HEK293 (cell line): ENCODE measurements at regions not wholly inside any gene's neighbourhood (a gene's known extent, or its start where the extent isn't known, plus 50 kb on each side); places are given as distances from the start of the nearest gene placed in this dataset.

Experiments used
- CTCF ChIA-PET: fragments of 350-600 bp; formaldehyde crosslinking; extraction: SDS; loops from one replicate; lab custom pipeline; 2021; ENCODE audit warnings: antibody characterized with exemption; lab: Yijun Ruan, JAX
- POLR2A ChIA-PET: fragments of 300-600 bp; formaldehyde crosslinking; extraction: SDS; loops from one replicate; lab custom pipeline; 2020; ENCODE audit warnings: antibody characterized with exemption, inconsistent platforms; lab: Yijun Ruan, JAX
- H3K27ac ChIP-seq: fragments of 200-500 bp; sonication (Bioruptor generic); 2 replicates; pipeline ENCODE4 v1.5.1; 2014; ENCODE audit warnings: low read depth, low read length, control low read depth, inconsistent platforms; ENCODE audit errors: extremely low read depth
- H3K36me3 ChIP-seq, 2 experiments: fragments of 200-500 bp in 1 of 2; sonication (Bioruptor generic) in 1 of 2; 1 replicate in 1 of 2; 2 replicates in 1 of 2; pipeline ENCODE4 v1.5.1; 2014 to 2017; ENCODE audit warnings: inconsistent platforms in 2 of 2, low read length in 2 of 2; ENCODE audit not compliant: control insufficient read depth in 2 of 2, insufficient read depth in 1 of 2
- H3K4me1 ChIP-seq: fragments of 200-500 bp; sonication (Bioruptor generic); 2 replicates; pipeline ENCODE4 v1.5.1; 2014; ENCODE audit warnings: mild to moderate bottlenecking, low read length, inconsistent platforms; ENCODE audit not compliant: control insufficient read depth, insufficient read depth
- H3K4me3 ChIP-seq: 2 replicates; pipeline ENCODE4 v1.5.1; 2011; ENCODE audit warnings: low read depth, mild to moderate bottlenecking, control low read depth, low read length, moderate library complexity
- H3K9me3 ChIP-seq: fragments of 200-500 bp; sonication (Bioruptor generic); 2 replicates; pipeline ENCODE4 v1.5.1; 2014; ENCODE audit warnings: low read depth, low read length, inconsistent platforms; ENCODE audit not compliant: control insufficient read depth, insufficient read depth
- BCL11B ChIP-seq: fragments of 450-650 bp; formaldehyde crosslinking; IDR thresholded peaks from 2 replicates; pipeline ENCODE4 v1.5.1; 2016; ENCODE audit warnings: low read depth, missing biosample characterization, missing genetic modification characterization
- HOXA7 ChIP-seq: sonication (generic); formaldehyde crosslinking; IDR thresholded peaks from 2 replicates; pipeline ENCODE4 v1.8.1; 2022; ENCODE audit warnings: missing genetic modification reagents, borderline replicate concordance
- MEIS1 ChIP-seq: sonication (generic); formaldehyde crosslinking; IDR thresholded peaks from 2 replicates; pipeline ENCODE4 v1.8.1; 2022; ENCODE audit warnings: missing genetic modification reagents, mild to moderate bottlenecking, borderline replicate concordance
- MZF1 ChIP-seq: fragments of 450-650 bp; formaldehyde crosslinking; IDR thresholded peaks from 2 replicates; pipeline ENCODE4 v1.5.1; 2017; ENCODE audit warnings: missing biosample characterization, missing genetic modification characterization, borderline replicate concordance
- SP3 ChIP-seq: fragments of 450-650 bp; formaldehyde crosslinking; IDR thresholded peaks from 2 replicates; pipeline ENCODE4 v1.5.1; 2016; ENCODE audit warnings: missing biosample characterization, missing genetic modification characterization
- ZNF132 ChIP-seq: fragments of 450-650 bp; formaldehyde crosslinking; IDR thresholded peaks from 2 replicates; pipeline ENCODE4 v1.5.1; 2017; ENCODE audit warnings: missing biosample characterization, missing genetic modification characterization, borderline replicate concordance
- ZNF138 ChIP-seq: fragments of 450-650 bp; formaldehyde crosslinking; IDR thresholded peaks from 2 replicates; pipeline ENCODE4 v1.5.1; 2016; ENCODE audit warnings: missing biosample characterization, missing genetic modification characterization, borderline replicate concordance
- ZNF155 ChIP-seq: fragments of 450-650 bp; formaldehyde crosslinking; IDR thresholded peaks from 2 replicates; pipeline ENCODE4 v1.5.1; 2016; ENCODE audit warnings: missing biosample characterization, missing genetic modification characterization
- ZNF157 ChIP-seq: fragments of 450-650 bp; formaldehyde crosslinking; IDR thresholded peaks from 2 replicates; pipeline ENCODE4 v1.5.1; 2016; ENCODE audit warnings: missing biosample characterization, missing genetic modification characterization
- ZNF341 ChIP-seq: fragments of 450-650 bp; formaldehyde crosslinking; IDR thresholded peaks from 2 replicates; pipeline ENCODE4; 2016; ENCODE audit warnings: low read depth, missing biosample characterization, missing genetic modification characterization
- ZNF350 ChIP-seq: fragments of 450-650 bp; formaldehyde crosslinking; IDR thresholded peaks from 2 replicates; pipeline ENCODE4 v1.5.0; 2017; ENCODE audit warnings: missing biosample characterization, mild to moderate bottlenecking, missing genetic modification characterization
- ZNF548 ChIP-seq: fragments of 450-650 bp; formaldehyde crosslinking; IDR thresholded peaks from 2 replicates; pipeline ENCODE4 v1.5.1; 2016; ENCODE audit warnings: missing biosample characterization, missing genetic modification characterization
- ZNF558 ChIP-seq: fragments of 450-650 bp; formaldehyde crosslinking; IDR thresholded peaks from 2 replicates; pipeline ENCODE4 v1.5.1; 2016; ENCODE audit warnings: missing biosample characterization, missing genetic modification characterization
- ZNF561 ChIP-seq: fragments of 450-650 bp; IDR thresholded peaks from 2 replicates; pipeline ENCODE4 v1.5.1; 2018; ENCODE audit warnings: missing biosample characterization, missing genetic modification characterization, borderline replicate concordance
- ZNF624 ChIP-seq: fragments of 450-650 bp; formaldehyde crosslinking; IDR thresholded peaks from 2 replicates; pipeline ENCODE4 v1.5.1; 2017; ENCODE audit warnings: missing biosample characterization, missing genetic modification characterization
- ZNF658 ChIP-seq: fragments of 450-650 bp; formaldehyde crosslinking; IDR thresholded peaks from 2 replicates; pipeline ENCODE4; 2016; ENCODE audit warnings: missing biosample characterization, missing genetic modification characterization
- ZNF837 ChIP-seq: fragments of 450-650 bp; formaldehyde crosslinking; IDR thresholded peaks from 2 replicates; pipeline ENCODE4 v1.5.1; 2016; ENCODE audit warnings: missing biosample characterization, missing genetic modification characterization
- TF ChIP-seq, protein P1 (sequence below): fragments of 450-650 bp; formaldehyde crosslinking; conservative IDR thresholded peaks from 2 replicates; pipeline ENCODE4 v1.5.1; 2016; ENCODE audit warnings: low read depth, missing biosample characterization, missing genetic modification characterization
- TF ChIP-seq, protein P2 (sequence below): fragments of 450-650 bp; formaldehyde crosslinking; IDR thresholded peaks from 2 replicates; pipeline ENCODE4 v1.5.1; 2017; ENCODE audit warnings: missing biosample characterization, missing genetic modification characterization
- TF ChIP-seq, protein P3 (sequence below): fragments of 450-650 bp; IDR thresholded peaks from 2 replicates; pipeline ENCODE4 v1.5.1; 2018; ENCODE audit warnings: missing biosample characterization, mild to moderate bottlenecking, missing genetic modification characterization

DNA sequence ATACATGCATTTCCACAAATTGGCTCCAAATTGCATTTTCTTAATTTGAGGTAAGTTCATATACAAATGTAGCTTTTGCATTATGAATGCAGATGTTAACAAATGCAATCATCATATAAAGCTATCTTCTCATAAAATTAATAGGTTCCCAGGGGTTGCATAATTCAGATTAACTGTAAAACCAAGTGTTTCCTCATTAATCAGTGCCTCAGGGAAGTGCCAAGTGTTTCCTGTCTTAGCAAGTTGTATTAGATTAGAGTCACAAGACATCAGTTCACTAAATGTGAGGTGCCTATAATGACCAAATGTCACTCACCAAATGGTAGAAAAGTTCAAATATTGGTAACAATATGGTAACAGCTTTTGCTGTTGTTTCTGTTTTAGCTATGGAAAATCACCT is 140.8 kb downstream of the PTGER3 start:
- Histone ChIP-seq H3K4me1 (no peaks in the 10 kb centered on the region), H3K9me3 (no peaks in the 10 kb centered on the region)
- TF ChIP-seq ZNF558 (no peak), ZNF350 (tag by site-specific recombination) (no peak), ZNF138 (no peak), MZF1 (tag by site-specific recombination) (no peak), ZNF132 (no peak), ZNF341 (tag by site-specific recombination) (no peak), ZNF624 (no peak), MEIS1 (no peak), ZNF837 (tag by site-specific recombination) (no peak), ZNF658 (no peak)
- TF ChIP-seq, protein P1, sequence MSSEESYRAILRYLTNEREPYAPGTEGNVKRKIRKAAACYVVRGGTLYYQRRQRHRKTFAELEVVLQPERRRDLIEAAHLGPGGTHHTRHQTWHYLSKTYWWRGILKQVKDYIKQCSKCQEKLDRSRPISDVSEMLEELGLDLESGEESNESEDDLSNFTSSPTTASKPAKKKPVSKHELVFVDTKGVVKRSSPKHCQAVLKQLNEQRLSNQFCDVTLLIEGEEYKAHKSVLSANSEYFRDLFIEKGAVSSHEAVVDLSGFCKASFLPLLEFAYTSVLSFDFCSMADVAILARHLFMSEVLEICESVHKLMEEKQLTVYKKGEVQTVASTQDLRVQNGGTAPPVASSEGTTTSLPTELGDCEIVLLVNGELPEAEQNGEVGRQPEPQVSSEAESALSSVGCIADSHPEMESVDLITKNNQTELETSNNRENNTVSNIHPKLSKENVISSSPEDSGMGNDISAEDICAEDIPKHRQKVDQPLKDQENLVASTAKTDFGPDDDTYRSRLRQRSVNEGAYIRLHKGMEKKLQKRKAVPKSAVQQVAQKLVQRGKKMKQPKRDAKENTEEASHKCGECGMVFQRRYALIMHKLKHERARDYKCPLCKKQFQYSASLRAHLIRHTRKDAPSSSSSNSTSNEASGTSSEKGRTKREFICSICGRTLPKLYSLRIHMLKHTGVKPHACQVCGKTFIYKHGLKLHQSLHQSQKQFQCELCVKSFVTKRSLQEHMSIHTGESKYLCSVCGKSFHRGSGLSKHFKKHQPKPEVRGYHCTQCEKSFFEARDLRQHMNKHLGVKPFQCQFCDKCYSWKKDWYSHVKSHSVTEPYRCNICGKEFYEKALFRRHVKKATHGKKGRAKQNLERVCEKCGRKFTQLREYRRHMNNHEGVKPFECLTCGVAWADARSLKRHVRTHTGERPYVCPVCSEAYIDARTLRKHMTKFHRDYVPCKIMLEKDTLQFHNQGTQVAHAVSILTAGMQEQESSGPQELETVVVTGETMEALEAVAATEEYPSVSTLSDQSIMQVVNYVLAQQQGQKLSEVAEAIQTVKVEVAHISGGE (tag by site-specific recombination), result no peak
- TF ChIP-seq, protein P2, sequence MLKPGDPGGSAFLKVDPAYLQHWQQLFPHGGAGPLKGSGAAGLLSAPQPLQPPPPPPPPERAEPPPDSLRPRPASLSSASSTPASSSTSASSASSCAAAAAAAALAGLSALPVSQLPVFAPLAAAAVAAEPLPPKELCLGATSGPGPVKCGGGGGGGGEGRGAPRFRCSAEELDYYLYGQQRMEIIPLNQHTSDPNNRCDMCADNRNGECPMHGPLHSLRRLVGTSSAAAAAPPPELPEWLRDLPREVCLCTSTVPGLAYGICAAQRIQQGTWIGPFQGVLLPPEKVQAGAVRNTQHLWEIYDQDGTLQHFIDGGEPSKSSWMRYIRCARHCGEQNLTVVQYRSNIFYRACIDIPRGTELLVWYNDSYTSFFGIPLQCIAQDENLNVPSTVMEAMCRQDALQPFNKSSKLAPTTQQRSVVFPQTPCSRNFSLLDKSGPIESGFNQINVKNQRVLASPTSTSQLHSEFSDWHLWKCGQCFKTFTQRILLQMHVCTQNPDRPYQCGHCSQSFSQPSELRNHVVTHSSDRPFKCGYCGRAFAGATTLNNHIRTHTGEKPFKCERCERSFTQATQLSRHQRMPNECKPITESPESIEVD (tag by site-specific recombination), result no peak
- TF ChIP-seq, protein P3, sequence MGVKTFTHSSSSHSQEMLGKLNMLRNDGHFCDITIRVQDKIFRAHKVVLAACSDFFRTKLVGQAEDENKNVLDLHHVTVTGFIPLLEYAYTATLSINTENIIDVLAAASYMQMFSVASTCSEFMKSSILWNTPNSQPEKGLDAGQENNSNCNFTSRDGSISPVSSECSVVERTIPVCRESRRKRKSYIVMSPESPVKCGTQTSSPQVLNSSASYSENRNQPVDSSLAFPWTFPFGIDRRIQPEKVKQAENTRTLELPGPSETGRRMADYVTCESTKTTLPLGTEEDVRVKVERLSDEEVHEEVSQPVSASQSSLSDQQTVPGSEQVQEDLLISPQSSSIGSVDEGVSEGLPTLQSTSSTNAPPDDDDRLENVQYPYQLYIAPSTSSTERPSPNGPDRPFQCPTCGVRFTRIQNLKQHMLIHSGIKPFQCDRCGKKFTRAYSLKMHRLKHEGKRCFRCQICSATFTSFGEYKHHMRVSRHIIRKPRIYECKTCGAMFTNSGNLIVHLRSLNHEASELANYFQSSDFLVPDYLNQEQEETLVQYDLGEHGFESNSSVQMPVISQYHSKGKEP (tag by site-specific recombination), result no peak
- TF ChIP-seq, all 188 proteins: peak for 0
- CTCF ChIA-PET, result interaction anchor here (1.0 to 2.9 kb wide), 2 partner anchors 11 to 125 kb away, joined by 3 to 8 read pairs; no protein-coding TSS in a partner anchor
- no peak overlapping the region for H3K4me3 ChIP-seq
- no peaks in the 10 kb centered on the region for H3K36me3 ChIP-seq
- POLR2A ChIA-PET, result no interaction called here
- H3K27ac ChIP-seq, result no peak overlapping the region

DNA sequence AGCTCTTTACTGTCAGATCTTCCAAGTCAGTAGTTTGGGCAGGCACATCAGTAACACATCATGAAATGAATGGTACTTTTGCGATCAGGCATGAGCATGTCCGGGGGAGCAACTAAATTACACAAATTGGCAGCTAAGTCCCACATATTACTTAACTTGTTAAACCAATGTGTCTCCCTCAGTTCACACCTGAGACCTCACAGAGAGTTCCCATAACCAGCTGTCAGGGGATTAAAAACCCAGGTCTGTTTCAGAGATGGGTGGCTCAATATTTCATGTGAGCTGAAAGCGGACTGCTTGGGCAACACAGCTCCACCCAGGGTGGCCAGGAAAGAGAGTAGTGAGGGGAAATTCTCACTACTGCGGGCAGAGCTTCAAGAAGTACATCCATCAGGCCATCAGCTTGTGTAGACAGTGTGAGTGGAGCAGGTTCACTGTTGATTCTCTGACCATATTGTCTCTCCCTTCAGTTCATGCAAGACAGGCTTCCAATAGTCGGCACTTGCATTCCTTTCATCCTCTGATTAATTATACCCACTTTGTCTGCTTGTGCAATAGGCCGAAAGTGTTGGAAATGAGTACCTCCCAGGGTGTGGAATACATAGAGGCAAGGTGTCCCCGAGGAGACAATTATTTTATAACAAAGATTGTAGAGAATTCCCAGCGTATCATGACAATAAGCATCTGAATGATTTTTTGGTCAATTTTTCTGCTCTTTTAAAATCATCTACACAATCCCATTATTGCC is 139.9 kb downstream of the PTGER3 start:
- H3K9me3 ChIP-seq, result no peaks in the 10 kb centered on the region
- H3K4me3 ChIP-seq, result no peak overlapping the region
- CTCF ChIA-PET, result interaction anchor here (0.6 to 2.9 kb wide), 2 partner anchors 12 to 61 kb away, joined by 3 to 8 read pairs; no protein-coding TSS in a partner anchor
- POLR2A ChIA-PET, result no interaction called here
- no peaks in the 10 kb centered on the region for H3K4me1 ChIP-seq
- no peaks in the 10 kb centered on the region for H3K36me3 ChIP-seq
- H3K27ac ChIP-seq, result no peak overlapping the region
- TF ChIP-seq SP3 (tag by site-specific recombination), result no peak
- no peak for TF ChIP-seq ZNF561
- TF ChIP-seq ZNF155 (tag by site-specific recombination), result no peak
- no peak for TF ChIP-seq HOXA7 (CRISPR knock-in tag)
- TF ChIP-seq BCL11B (tag by site-specific recombination), result no peak
- no peak for TF ChIP-seq ZNF157 (tag by site-specific recombination)
- TF ChIP-seq ZNF548, result no peak
